HPDE6-E6E7 (cell line): ENCODE measurements at regions not wholly inside any gene's neighbourhood (a gene's known extent, or its start where the extent isn't known, plus 50 kb on each side); places are given as distances from the start of the nearest gene placed in this dataset.
"Not testable (repeated sequence)": the region's sequence is repeated elsewhere in the genome, so short reads cannot be mapped to it uniquely, and the experiment has no call there.

Source experiments
- DNase-seq: peaks from one replicate; pipeline ENCODE4 v3.0.0; 2011; ENCODE audit warnings: missing footprints; ENCODE audit errors: extremely low spot score

- DNase-seq = no peak
Observed at GRCh38 chr5:41995193-41995592, 70.1 kb downstream of the FBXO4 start.

DNA sequence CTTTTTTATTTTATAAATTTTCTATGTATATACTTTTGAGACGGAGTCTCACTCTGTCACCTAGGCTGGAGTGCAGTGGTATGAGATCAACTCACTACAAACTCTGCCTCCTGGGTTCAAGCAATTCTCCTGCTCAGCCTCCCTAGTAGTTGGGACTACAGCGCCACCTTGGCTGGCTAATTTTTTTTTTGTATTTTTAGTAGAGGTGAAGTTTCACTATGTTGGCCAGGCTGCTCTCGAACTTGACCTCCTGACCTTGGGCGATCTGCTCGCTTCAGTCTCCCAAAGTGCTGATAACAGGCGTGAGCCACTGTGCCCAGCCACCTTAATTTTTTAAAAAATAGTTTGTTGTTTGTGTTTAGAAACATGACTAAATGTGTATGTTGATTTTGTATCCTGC is 76.6 kb downstream of the FBXO4 start:
- DNase-seq = no peak

GRCh38 chr5:42003852-42004251 is 78.8 kb downstream of the FBXO4 start:
- not testable (repeated sequence) for DNase-seq

DNA sequence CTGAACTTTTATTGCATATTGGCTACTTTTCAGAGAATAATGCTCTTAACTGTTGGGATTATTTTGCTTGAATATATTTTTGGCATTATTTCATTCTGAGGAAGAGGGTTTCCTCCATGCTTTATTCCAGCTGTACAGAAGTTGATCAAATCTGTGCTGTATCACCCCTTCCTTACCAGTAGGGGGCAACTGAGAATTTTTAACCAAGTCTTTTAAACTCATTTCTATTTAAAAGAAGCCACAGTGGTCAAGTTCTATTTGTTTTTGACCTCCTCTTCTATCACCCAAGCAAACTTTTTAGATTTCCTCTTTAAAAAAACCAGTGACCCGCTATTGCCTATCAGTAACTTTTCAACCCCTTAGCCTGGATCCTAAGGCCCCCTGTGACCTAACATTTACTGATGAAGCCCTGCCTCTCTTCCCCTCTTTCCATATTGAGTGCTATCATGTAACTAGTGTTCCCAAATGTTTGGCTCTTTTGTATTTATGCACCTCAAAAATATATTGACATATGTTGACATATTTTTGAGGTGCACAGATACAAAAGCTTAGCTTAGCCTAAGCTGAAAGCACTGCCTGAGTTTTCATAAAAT is 80.6 kb downstream of the FBXO4 start:
- peak; percentile 4 for DNase-seq

DNA sequence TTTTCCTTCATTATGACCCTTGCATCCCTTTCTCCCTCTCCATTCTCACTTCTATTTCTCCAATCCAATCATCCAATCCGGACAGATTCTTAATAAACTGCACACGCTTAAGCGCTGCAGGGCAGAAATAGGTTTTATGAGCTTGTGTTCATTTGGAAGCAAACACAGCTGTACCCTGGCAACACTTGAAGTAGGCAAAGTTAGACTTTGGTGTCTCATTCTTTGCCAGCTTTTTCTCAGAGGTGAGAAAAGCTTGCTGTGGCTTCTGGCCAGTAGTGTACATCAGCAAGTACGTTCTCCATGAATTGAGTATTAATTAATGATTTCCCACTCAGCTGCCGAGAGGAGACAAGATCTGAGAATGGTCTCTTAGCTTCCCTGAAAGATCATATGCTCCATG is 88.5 kb downstream of the FBXO4 start:
- no peak for DNase-seq

GRCh38 chr5:42015254-42015653 is 90.2 kb downstream of the FBXO4 start:
- DNase-seq = no peak

GRCh38 chr5:42015681-42016080 is 90.6 kb downstream of the FBXO4 start:
- DNase-seq = no peak

GRCh38 chr5:42020788-42021530 is 95.9 kb downstream of the FBXO4 start:
- no peak for DNase-seq

DNA sequence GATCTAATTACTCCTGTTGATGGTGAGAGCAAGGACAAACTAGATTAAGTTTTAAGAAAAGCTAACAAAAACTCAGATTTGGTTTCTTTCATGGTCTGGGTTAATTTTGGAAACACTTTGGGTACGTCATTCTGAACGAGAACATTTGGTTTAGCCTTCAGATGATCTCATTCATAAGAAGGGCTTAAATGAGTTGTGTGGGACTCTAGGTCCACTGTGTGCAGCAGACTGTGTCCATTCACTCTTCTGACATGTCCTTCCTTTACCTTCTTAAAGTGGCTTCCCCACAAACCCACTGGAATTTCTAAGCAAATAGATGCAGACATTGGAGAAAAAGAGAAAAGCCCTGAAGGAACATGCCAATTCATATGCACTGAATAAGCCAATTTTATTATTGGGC is 96.8 kb downstream of the FBXO4 start:
- DNase-seq = no peak

DNA sequence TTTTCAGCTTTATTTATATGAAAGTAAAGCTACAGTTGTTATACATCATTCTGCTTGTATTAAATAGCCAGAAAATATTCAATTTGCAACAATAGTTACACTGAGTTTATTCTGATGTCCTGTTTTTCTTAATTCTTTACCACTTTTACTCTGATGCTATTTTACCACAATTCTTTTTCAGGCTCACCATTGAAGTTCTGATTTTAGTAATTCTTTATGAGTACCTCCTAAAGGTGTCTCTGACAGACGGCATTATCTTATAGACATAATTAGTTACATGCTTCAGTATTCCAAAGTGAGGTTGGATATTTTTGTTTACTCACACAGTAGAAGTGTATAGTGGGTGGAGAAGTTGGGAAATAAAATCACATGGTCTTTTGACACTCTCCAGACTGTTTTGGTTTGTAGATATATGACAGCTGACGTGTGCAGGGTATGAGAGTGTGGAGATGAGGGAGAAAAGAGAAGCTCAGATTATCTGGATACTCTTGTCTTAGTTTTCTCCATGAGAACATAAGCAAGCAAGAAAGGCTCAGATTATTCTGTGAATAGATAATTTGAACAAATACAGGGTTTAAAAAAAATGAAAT is 97.4 kb downstream of the FBXO4 start:
- no peak for DNase-seq

DNA sequence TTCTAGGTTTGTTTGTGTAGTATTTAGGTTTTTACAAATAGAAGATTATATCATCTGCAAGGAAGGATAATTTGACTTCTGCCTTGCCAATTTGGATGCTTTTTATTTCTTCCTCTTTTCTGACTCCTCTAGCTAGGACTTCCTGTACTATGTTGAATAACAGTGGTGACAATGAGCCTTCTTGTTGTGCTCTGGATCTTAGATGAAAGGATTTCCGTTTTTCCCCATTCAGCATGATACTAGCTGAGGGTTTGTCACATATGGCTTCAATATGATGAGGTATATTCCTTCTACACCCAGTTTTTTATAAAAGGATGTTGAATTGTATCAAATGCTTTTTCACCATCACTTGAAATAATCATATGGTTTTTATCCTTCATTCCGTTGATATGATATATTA is 101.4 kb downstream of the FBXO4 start:
- DNase-seq = no peak

GRCh38 chr5:42032137-42032536 is 107.1 kb downstream of the FBXO4 start:
- no peak for DNase-seq

GRCh38 chr5:42035526-42035925 is 110.4 kb downstream of the FBXO4 start:
- DNase-seq = no peak

GRCh38 chr5:42036379-42036778 is 111.3 kb downstream of the FBXO4 start:
- no peak for DNase-seq

DNA sequence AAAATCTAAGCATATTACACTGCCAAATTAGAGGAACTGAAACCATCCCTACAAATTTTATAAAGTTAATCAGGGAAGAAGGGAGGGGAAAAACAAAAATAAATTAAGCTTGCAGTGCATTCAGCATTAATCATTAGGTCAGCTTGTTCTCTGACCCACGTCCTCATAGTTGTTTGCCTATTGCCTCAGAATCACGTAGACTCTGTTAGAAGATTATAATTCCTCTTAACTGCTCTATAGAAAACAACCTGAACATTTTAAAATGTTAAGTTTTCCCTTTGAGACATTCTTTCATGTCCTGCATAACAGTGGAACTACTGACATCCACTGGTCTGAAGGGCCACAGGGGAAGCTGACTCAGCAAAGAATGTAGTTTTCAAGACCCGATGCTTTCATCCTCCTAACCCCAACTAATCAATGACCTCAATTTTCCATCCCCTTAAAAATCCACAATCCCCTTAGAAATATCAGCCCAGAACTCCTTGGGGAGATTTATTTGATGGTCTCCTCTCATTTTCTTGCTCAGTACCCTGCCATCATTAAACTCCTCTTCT is 112.4 kb downstream of the FBXO4 start:
- no peak for DNase-seq

GRCh38 chr5:42043400-42043799 is 118.3 kb downstream of the FBXO4 start:
- no peak for DNase-seq

- DNase-seq = peak; percentile 42
Observed at GRCh38 chr5:42057254-42057690, 132.2 kb downstream of the FBXO4 start.

DNA sequence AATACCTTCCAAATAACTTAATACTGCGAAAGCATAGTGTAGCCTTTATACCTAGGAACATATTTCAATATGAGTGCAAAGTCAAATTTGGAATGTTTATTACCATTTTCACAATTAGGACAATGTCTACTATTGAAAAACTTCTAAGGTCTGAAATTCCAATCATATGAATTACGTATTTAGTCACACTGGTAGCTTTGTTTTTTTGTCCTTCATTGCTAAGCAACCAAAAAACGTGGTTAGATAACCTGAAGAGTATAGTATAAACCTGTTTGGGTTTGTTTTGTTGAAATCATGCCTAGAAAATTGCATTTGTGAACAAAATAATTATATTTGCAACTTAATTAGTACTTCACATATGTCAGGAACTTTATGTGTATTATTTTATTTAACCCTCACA is 134.2 kb downstream of the FBXO4 start:
- no peak for DNase-seq

GRCh38 chr5:42059778-42060464 is 134.8 kb downstream of the FBXO4 start:
- DNase-seq = no peak

DNA sequence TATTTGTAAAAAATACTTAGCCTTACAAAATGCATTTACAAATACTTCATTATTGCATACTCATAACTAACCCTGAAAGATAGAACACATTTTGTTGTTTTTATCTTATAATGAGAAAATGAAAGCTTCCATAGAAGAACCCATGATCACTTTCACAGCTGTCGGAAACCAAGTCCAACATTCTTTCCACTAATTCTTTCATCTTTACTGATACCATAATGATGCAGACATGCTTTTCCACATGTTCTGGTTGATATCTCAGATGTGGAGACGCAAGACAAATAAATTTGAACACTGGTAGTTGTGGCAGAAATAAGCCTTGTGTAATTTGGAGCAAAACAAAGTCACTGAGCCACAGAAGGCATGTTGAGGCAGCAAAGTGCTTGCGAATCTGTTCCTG is 136.0 kb downstream of the FBXO4 start:
- DNase-seq = no peak

GRCh38 chr5:42064821-42065220 is 139.7 kb downstream of the FBXO4 start:
- no peak for DNase-seq

DNA sequence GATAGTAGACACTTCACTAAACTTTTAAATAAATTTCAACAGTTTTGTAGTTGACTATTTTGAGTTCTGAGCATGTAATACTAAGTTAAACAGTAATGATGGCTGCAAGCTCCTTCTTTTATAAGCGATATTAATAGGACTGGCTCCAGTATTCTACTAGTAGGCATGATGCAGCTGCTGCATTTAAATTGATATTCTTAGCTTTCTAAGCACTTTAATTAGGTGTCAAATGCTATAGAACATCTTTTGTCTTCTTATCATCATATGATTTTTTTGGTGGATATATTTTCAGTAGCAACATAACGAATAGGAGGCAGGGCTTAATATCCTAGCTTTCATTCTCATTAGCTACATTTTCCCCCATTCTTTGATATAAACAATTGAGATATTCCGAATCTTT is 141.1 kb downstream of the FBXO4 start:
- DNase-seq = no peak
